ENCODE measurements at regions not wholly inside any gene's neighbourhood (a gene's known extent, or its start where the extent isn't known, plus 50 kb on each side); places are given as distances from the start of the nearest gene placed in this dataset.
A peak's percentile ranks its signal among the peaks of the same experiment; 100 is the strongest.

GRCh38 chr3:31009881-31010280, 115.4 kb upstream of the GADL1 start:
- no peaks in the 10 kb centered on the region for H3F3A ChIP-seq (ENCODE audit: low read depth)
- no peaks in the 10 kb centered on the region for H3K9me2 ChIP-seq (replicated peaks; ENCODE audit: low read depth, low read length)
- peaks cover 31% of the 10 kb centered on the region for H3K4me1 ChIP-seq (ENCODE audit: insufficient read depth, low read length, poor library complexity, severe bottlenecking)
- H3K79me2 ChIP-seq (ENCODE audit: insufficient read depth, low read length), result no peaks in the 10 kb centered on the region
- TF ChIP-seq EZH2phosphoT487 (IDR thresholded peaks at IDR 0.05; ENCODE audit: borderline replicate concordance), result no peak
- TF ChIP-seq CTCF (conservative IDR thresholded peaks at IDR 0.05; ENCODE audit: low read length), result no peak
- no peaks in the 10 kb centered on the region for H3K36me3 ChIP-seq (ENCODE audit: insufficient read depth, low read length)
- no peaks in the 10 kb centered on the region for H4K20me1 ChIP-seq (ENCODE audit: insufficient read depth, low read length, poor library complexity, severe bottlenecking)
- H3K4me2 ChIP-seq (ENCODE audit: low read depth, low read length, poor library complexity, severe bottlenecking), result peak overlapping the region; percentile 16
- no peaks in the 10 kb centered on the region for H3K9me3 ChIP-seq (ENCODE audit: insufficient read depth, low read depth, low read length)
- H3K27me3 ChIP-seq (ENCODE audit: insufficient read depth, low read length, poor library complexity, severe bottlenecking), result no peaks in the 10 kb centered on the region
- H3K4me3 ChIP-seq (ENCODE audit: low read length, poor library complexity, severe bottlenecking), result no peak overlapping the region
- H3K9ac ChIP-seq (ENCODE audit: low read depth, low read length, poor library complexity, severe bottlenecking), result no peak overlapping the region
- peak overlapping the region; percentile 53 for H2AFZ ChIP-seq (ENCODE audit: low read length)

- Histone ChIP-seq H3K27me3 (ENCODE audit: insufficient read depth, low read length, poor library complexity, severe bottlenecking) (no peaks in the 10 kb centered on the region), H3K9me2 (replicated peaks; ENCODE audit: low read depth, low read length) (no peaks in the 10 kb centered on the region), H3K36me3 (ENCODE audit: insufficient read depth, low read length) (no peaks in the 10 kb centered on the region), H4K20me1 (ENCODE audit: insufficient read depth, low read length, poor library complexity, severe bottlenecking) (no peaks in the 10 kb centered on the region), H3K79me2 (ENCODE audit: insufficient read depth, low read length) (no peaks in the 10 kb centered on the region), H3K4me1 (ENCODE audit: insufficient read depth, low read length, poor library complexity, severe bottlenecking) (peaks cover 31% of the 10 kb centered on the region), H3K9me3 (ENCODE audit: insufficient read depth, low read depth, low read length) (no peaks in the 10 kb centered on the region), H3K4me2 (ENCODE audit: low read depth, low read length, poor library complexity, severe bottlenecking) (no peak overlapping the region), H3K4me3 (ENCODE audit: low read length, poor library complexity, severe bottlenecking) (no peak overlapping the region), H3K9ac (ENCODE audit: low read depth, low read length, poor library complexity, severe bottlenecking) (no peak overlapping the region), H2AFZ (ENCODE audit: low read length) (no peak overlapping the region), H3F3A (ENCODE audit: low read depth) (no peaks in the 10 kb centered on the region)
- TF ChIP-seq EZH2phosphoT487 (IDR thresholded peaks at IDR 0.05; ENCODE audit: borderline replicate concordance), result no peak
- TF ChIP-seq CTCF (conservative IDR thresholded peaks at IDR 0.05; ENCODE audit: low read length), result no peak; the same call in 1 of the 2 replicates
Observed at GRCh38 chr3:31010491-31010890, 116.0 kb upstream of the GADL1 start.

- Histone ChIP-seq H3K4me3 (ENCODE audit: low read length, poor library complexity, severe bottlenecking) (no peak overlapping the region), H3K4me1 (ENCODE audit: insufficient read depth, low read length, poor library complexity, severe bottlenecking) (peaks cover 31% of the 10 kb centered on the region), H3K9ac (ENCODE audit: low read depth, low read length, poor library complexity, severe bottlenecking) (no peak overlapping the region), H4K20me1 (ENCODE audit: insufficient read depth, low read length, poor library complexity, severe bottlenecking) (no peaks in the 10 kb centered on the region), H3K79me2 (ENCODE audit: insufficient read depth, low read length) (no peaks in the 10 kb centered on the region), H2AFZ (ENCODE audit: low read length) (no peak overlapping the region), H3K27me3 (ENCODE audit: insufficient read depth, low read length, poor library complexity, severe bottlenecking) (no peaks in the 10 kb centered on the region), H3K9me2 (replicated peaks; ENCODE audit: low read depth, low read length) (no peaks in the 10 kb centered on the region), H3F3A (ENCODE audit: low read depth) (no peaks in the 10 kb centered on the region), H3K4me2 (ENCODE audit: low read depth, low read length, poor library complexity, severe bottlenecking) (no peak overlapping the region), H3K36me3 (ENCODE audit: insufficient read depth, low read length) (no peaks in the 10 kb centered on the region), H3K9me3 (ENCODE audit: insufficient read depth, low read depth, low read length) (no peaks in the 10 kb centered on the region)
- TF ChIP-seq EZH2phosphoT487 (IDR thresholded peaks at IDR 0.05; ENCODE audit: borderline replicate concordance) (no peak), CTCF (conservative IDR thresholded peaks at IDR 0.05; ENCODE audit: low read length) (no peak)
Observed at GRCh38 chr3:31011380-31011779, 116.9 kb upstream of the GADL1 start.

Measured in Loucy (cell line).